Hematopoietic multipotent progenitor cell (in vitro differentiated cells): ENCODE measurements at regions not wholly inside any gene's neighbourhood (a gene's known extent, or its start where the extent isn't known, plus 50 kb on each side); places are given as distances from the start of the nearest gene placed in this dataset.

Experiments
- DNase-seq, 3 donors: peaks; one replicate each; pipeline ENCODE4 v3.0.0-alpha.2; 2011 to 2015; ENCODE audit warnings: low read depth in 2 of 3, low spot score in 2 of 3

GRCh38 chr9:113781381-113781780, 94.7 kb upstream of the ZNF618 start:
- no peak for DNase-seq

GRCh38 chr9:113781896-113782295, 94.2 kb upstream of the ZNF618 start:
- no peak for DNase-seq

- no peak for DNase-seq
These were observed 92.6 kb upstream of the ZNF618 start for GRCh38 chr9:113783475-113783874.

GRCh38 chr9:113785334-113785733, 90.8 kb upstream of the ZNF618 start:
- no peak for DNase-seq

- DNase-seq = no peak
These were observed 90.0 kb upstream of the ZNF618 start for GRCh38 chr9:113786071-113786470.

GRCh38 chr9:113787871-113788270, 88.2 kb upstream of the ZNF618 start:
- DNase-seq = no peak

GRCh38 chr9:113788616-113789330, 87.3 kb upstream of the ZNF618 start:
- no peak for DNase-seq

- no peak for DNase-seq
These were observed 86.0 kb upstream of the ZNF618 start for GRCh38 chr9:113790093-113790492.

- DNase-seq = no peak
These were observed 82.6 kb upstream of the ZNF618 start for GRCh38 chr9:113793558-113793957.

- DNase-seq = no peak
These were observed 81.4 kb upstream of the ZNF618 start for GRCh38 chr9:113794721-113795120.

- no peak for DNase-seq
These were observed 80.2 kb upstream of the ZNF618 start for GRCh38 chr9:113795811-113796392.

GRCh38 chr9:113796646-113797426, 79.3 kb upstream of the ZNF618 start:
- DNase-seq = no peak

- no peak for DNase-seq
These were observed 77.8 kb upstream of the ZNF618 start for GRCh38 chr9:113798062-113799030.

- DNase-seq = no peak
These were observed 75.8 kb upstream of the ZNF618 start for GRCh38 chr9:113800276-113800675.

- DNase-seq = peak in 2 of 3 donors; percentile 15 to 48
These were observed 72.1 kb upstream of the ZNF618 start for GRCh38 chr9:113803811-113804589.

- DNase-seq = no peak
These were observed 70.5 kb upstream of the ZNF618 start for GRCh38 chr9:113805486-113806132.

- peak; percentile 4 to 68 (median 49) for DNase-seq
These were observed 68.7 kb upstream of the ZNF618 start for GRCh38 chr9:113807173-113808061.
